SH-SY5Y (cell line): ENCODE measurements at regions not wholly inside any gene's neighbourhood (a gene's known extent, or its start where the extent isn't known, plus 50 kb on each side); places are given as distances from the start of the nearest gene placed in this dataset.

Experiments used
- GATA2 ChIP-seq: IDR thresholded peaks from 2 replicates; pipeline ENCODE4 v1.6.1; 2011; ENCODE audit warnings: mild to moderate bottlenecking, low read depth, low read length
- GATA3 ChIP-seq: IDR thresholded peaks from 2 replicates; pipeline ENCODE4 v1.6.1; 2011; ENCODE audit warnings: low read depth, mild to moderate bottlenecking, low read length, moderate library complexity

DNA sequence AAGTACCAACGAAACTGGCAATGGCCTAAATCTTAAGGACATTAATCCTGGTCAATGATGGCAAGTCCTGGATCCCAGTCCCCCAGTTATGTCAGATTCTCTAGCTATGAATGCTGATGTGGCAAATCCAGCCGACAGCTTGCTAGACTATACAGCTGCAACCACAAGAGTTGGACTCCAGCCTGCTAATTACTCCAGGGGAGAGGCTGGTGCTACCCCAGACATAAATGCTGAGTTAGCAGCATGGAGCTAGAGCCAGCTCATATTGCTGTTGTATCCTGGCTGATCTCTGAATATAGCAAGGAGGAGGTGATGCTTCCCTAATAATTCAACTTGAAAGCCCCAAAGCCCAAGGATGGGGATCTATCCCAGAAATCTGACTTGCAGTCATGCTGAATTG is 207.1 kb downstream of the LRRN1 start:
- TF ChIP-seq GATA2: no peak
- no peak for TF ChIP-seq GATA3
